Kidney (tissue), 13 donors: ENCODE measurements at regions not wholly inside any gene's neighbourhood (a gene's known extent, or its start where the extent isn't known, plus 50 kb on each side); places are given as distances from the start of the nearest gene placed in this dataset.

Source experiments
- DNase-seq, 5 donors: peaks; one replicate each; pipeline ENCODE4 v3.0.0-alpha.2; 2013 to 2020
- FAIRE-seq: peaks from 2 replicates; lab custom pipeline; 2012; peaks lifted over from hg19 to GRCh38; lab: Jason Lieb, UNC
- H3K27ac ChIP-seq, 2 donors: one replicate each; pipeline ENCODE4 v1.7.0; 2013; ENCODE audit warnings: low read depth in 2 of 2, low read length in 2 of 2, inconsistent platforms in 1 of 2
- H3K27me3 ChIP-seq: one replicate; pipeline ENCODE4 v1.7.1; 2013; ENCODE audit warnings: low read length, inconsistent platforms; ENCODE audit not compliant: control insufficient read depth, insufficient read depth
- H3K36me3 ChIP-seq, 3 donors: one replicate each; pipeline versions ENCODE4 v1.7.0 to v1.7.1; 2013; ENCODE audit warnings: low read length in 3 of 3, control low read depth in 1 of 3, inconsistent platforms in 1 of 3; ENCODE audit not compliant: insufficient read depth in 3 of 3, control insufficient read depth in 2 of 3
- H3K4me1 ChIP-seq, 3 donors: one replicate each; pipeline versions ENCODE4 v1.7.0 to v1.7.1; 2013; ENCODE audit warnings: low read length in 3 of 3, inconsistent platforms in 1 of 3, low read depth in 1 of 3; ENCODE audit not compliant: control insufficient read depth in 2 of 3, insufficient read depth in 2 of 3
- H3K4me3 ChIP-seq, 3 donors: one replicate each; pipeline versions ENCODE4 v1.7.0 to v1.8.1; 2013; ENCODE audit warnings: low read length in 3 of 3, control low read depth in 1 of 3, inconsistent platforms in 1 of 3
- H3K9ac ChIP-seq, 3 donors: one replicate each; pipeline versions ENCODE4 v1.7.0 to v1.7.1; 2013; ENCODE audit warnings: low read length in 3 of 3, control low read depth in 1 of 3, inconsistent platforms in 1 of 3
- H3K9me3 ChIP-seq, 3 donors: one replicate each; pipeline versions ENCODE4 v1.7.0 to v1.7.1; 2013; ENCODE audit warnings: low read length in 3 of 3, control low read depth in 1 of 3, inconsistent platforms in 1 of 3; ENCODE audit not compliant: control insufficient read depth in 2 of 3, insufficient read depth in 1 of 3
- intact Hi-C: fragments of 100-400 bp; cut with DNase I; formaldehyde crosslinking; loops from one replicate; pipeline ENCODE4 v1.11.1; 2022
- TF ChIP-seq, protein P1 (sequence below): IDR thresholded peaks from 3 replicates; pipeline ENCODE4 v1.5.1; 2012; ENCODE audit warnings: mild to moderate bottlenecking, moderate library complexity, borderline replicate concordance; ENCODE audit not compliant: insufficient read depth; ENCODE audit errors: extremely low read depth
- donor health status: control.
- donor health status: control.
- donor health status: control.
- donor health status: control.
- donor health status: control.
- donor health status: DM: yes; HTN: yes; CAD: no.
- donor health status: Normal renal cell carcinoma (clear cell type).

- H3K4me1 ChIP-seq, result no peaks in the 10 kb centered on the region
- no peak for DNase-seq
- H3K27ac ChIP-seq, result no peak overlapping the region
- no peak for FAIRE-seq
- H3K36me3 ChIP-seq, result no peaks in the 10 kb centered on the region
- H3K9ac ChIP-seq, result no peak overlapping the region
- no peaks in the 10 kb centered on the region for H3K27me3 ChIP-seq
- TF ChIP-seq, protein P1, sequence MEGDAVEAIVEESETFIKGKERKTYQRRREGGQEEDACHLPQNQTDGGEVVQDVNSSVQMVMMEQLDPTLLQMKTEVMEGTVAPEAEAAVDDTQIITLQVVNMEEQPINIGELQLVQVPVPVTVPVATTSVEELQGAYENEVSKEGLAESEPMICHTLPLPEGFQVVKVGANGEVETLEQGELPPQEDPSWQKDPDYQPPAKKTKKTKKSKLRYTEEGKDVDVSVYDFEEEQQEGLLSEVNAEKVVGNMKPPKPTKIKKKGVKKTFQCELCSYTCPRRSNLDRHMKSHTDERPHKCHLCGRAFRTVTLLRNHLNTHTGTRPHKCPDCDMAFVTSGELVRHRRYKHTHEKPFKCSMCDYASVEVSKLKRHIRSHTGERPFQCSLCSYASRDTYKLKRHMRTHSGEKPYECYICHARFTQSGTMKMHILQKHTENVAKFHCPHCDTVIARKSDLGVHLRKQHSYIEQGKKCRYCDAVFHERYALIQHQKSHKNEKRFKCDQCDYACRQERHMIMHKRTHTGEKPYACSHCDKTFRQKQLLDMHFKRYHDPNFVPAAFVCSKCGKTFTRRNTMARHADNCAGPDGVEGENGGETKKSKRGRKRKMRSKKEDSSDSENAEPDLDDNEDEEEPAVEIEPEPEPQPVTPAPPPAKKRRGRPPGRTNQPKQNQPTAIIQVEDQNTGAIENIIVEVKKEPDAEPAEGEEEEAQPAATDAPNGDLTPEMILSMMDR, result no peak
- intact Hi-C loops, result loop anchor here (10.0 kb wide), 2 partner anchors 180 to 570 kb away; partner anchors contain the start of gene SLC9B1
- no peak overlapping the region for H3K4me3 ChIP-seq
- H3K9me3 ChIP-seq, result no peaks in the 10 kb centered on the region
Measured at GRCh38 chr4:102444752-102445151, 56.4 kb upstream of the NFKB1 start.

DNA sequence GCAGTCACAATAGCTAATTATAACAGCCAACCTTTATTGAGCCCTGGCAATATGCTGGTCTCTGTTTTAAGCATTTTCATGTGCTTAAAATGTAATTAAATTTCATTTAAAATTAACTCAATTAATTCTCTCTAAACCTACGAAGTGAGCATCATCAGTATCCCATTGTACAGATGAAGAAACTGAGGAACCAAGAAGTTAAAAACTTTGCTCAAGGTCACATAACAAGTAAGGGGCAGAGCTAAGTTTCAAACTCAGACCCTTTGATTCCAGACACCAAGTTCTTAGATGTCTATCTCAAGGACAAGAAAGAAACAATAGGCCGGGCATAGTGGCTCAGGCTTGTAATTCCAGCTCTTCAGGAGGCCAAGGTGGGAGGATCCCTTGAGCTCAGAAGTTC is 55.9 kb upstream of the NFKB1 start:
- Histone ChIP-seq H3K36me3 (no peaks in the 10 kb centered on the region), H3K9me3 (no peaks in the 10 kb centered on the region), H3K27ac (no peak overlapping the region), H3K9ac (no peak overlapping the region), H3K4me3 (no peak overlapping the region), H3K27me3 (no peaks in the 10 kb centered on the region), H3K4me1 (no peaks in the 10 kb centered on the region)
- intact Hi-C loops, result loop anchor here (10.0 kb wide), 2 partner anchors 180 to 570 kb away; partner anchors contain the start of gene SLC9B1
- no peak for DNase-seq
- TF ChIP-seq, protein P1, result no peak
- FAIRE-seq, result no peak

- H3K36me3 ChIP-seq, result no peaks in the 10 kb centered on the region
- no peak overlapping the region for H3K4me3 ChIP-seq
- TF ChIP-seq, protein P1, result no peak
- intact Hi-C loops, result loop anchor here (10.0 kb wide), 2 partner anchors 177 to 567 kb away; partner anchors contain the start of gene SLC9B1
- no peak overlapping the region for H3K27ac ChIP-seq
- H3K9ac ChIP-seq, result no peak overlapping the region
- H3K9me3 ChIP-seq, result no peaks in the 10 kb centered on the region
- no peak for FAIRE-seq
- no peaks in the 10 kb centered on the region for H3K27me3 ChIP-seq
- no peaks in the 10 kb centered on the region for H3K4me1 ChIP-seq
- DNase-seq, result no peak
Measured at GRCh38 chr4:102447413-102447812, 53.7 kb upstream of the NFKB1 start.
